Transverse colon (tissue), 4 donors: ENCODE measurements at regions not wholly inside any gene's neighbourhood (a gene's known extent, or its start where the extent isn't known, plus 50 kb on each side); places are given as distances from the start of the nearest gene placed in this dataset.

Source experiments
- DNase-seq: peaks from one replicate; pipeline ENCODE4 v3.0.0-alpha.2; 2019
- H3K27ac ChIP-seq, 4 donors: fragments of 200-600 bp; sonication (generic); 2 replicates each; pipeline ENCODE4 v1.5.1; 2016 to 2018; ENCODE audit warnings: inconsistent platforms in 4 of 4
- H3K27me3 ChIP-seq: fragments of 200-600 bp; sonication (generic); 2 replicates; pipeline ENCODE4 v1.5.1; 2017; ENCODE audit warnings: inconsistent platforms
- H3K36me3 ChIP-seq, 4 donors: fragments of 200-600 bp; sonication (generic); 2 replicates each; pipeline ENCODE4 v1.5.1; 2017 to 2019; ENCODE audit warnings: inconsistent platforms in 4 of 4
- H3K4me1 ChIP-seq, 4 donors: fragments of 200-600 bp; sonication (generic); 2 replicates each; pipeline ENCODE4 v1.5.1; 2017 to 2020; ENCODE audit warnings: inconsistent platforms in 4 of 4
- H3K4me3 ChIP-seq, 4 donors: fragments of 200-600 bp; sonication (generic); 1 replicate in 1 of 4; 2 replicates in 3 of 4; pipeline versions ENCODE4 v1.5.1 to v1.6.1; 2017 to 2019; ENCODE audit warnings: inconsistent platforms in 4 of 4
- H3K9me3 ChIP-seq, 2 donors: fragments of 200-600 bp; sonication (generic); 2 replicates each; pipeline ENCODE4 v1.5.1; 2017 to 2019; ENCODE audit warnings: inconsistent platforms in 2 of 2
- CTCF ChIP-seq, 5 experiments: fragments of 200-600 bp in 3 of 5; fragments of 450-650 bp in 2 of 5; sonication (generic) in 3 of 5; IDR thresholded peaks; 1 replicate in 2 of 5; 2 replicates in 3 of 5; pipeline ENCODE4 v1.5.1; 2016 to 2017; ENCODE audit warnings: antibody characterized with exemption in 5 of 5, inconsistent platforms in 3 of 5, mild to moderate bottlenecking in 2 of 5, moderate library complexity in 1 of 5
- EP300 ChIP-seq: sonication (generic); formaldehyde crosslinking; IDR thresholded peaks from one replicate; pipeline ENCODE4 v1.6.1; 2017; ENCODE audit warnings: antibody characterized with exemption, low read depth
- POLR2A ChIP-seq: fragments of 450-650 bp; IDR thresholded peaks from one replicate; pipeline ENCODE4 v1.6.1; 2016; ENCODE audit warnings: antibody characterized with exemption, mild to moderate bottlenecking, moderate library complexity
- POLR2AphosphoS5 ChIP-seq, 3 donors: sonication (generic); formaldehyde crosslinking; IDR thresholded peaks; one replicate each; pipeline ENCODE4 v1.6.1; 2016; ENCODE audit warnings: antibody characterized with exemption in 3 of 3
- WGBS, 2 donors: methylation state at CpG; one replicate each; pipeline ENCODE4 v1.1.5; 2018; ENCODE audit warnings: low coverage in 1 of 2; 5-methylcytosine and 5-hydroxymethylcytosine counted together
- in situ Hi-C, 4 donors: fragments of 200-750 bp; cut with MboI; loops; one replicate each; pipeline versions ENCODE4 v1.15.0 to v1.15.1; 2017; ENCODE audit warnings: low sequenced_read_pairs in 3 of 4, low pct_ligation_motif_present in 1 of 4, low pct_unique_long_range_greater_than_20kb in 1 of 4
- intact Hi-C: fragments of 100-400 bp; cut with DNase I; formaldehyde crosslinking; loops from one replicate; pipeline ENCODE4 v1.15.1; 2023; ENCODE audit warnings: low total_unique reads

GRCh38 chr5:9776525-9776924 lies 146.4 kb upstream of the TAS2R1 start:
- TF ChIP-seq EP300 = no peak
- no peak for TF ChIP-seq CTCF (IDR thresholded peaks at IDR 0.05)
- TF ChIP-seq POLR2A = no peak
- no peak for TF ChIP-seq POLR2AphosphoS5 (IDR thresholded peaks at IDR 0.05)
- no peaks in the 10 kb centered on the region for H3K36me3 ChIP-seq
- H3K4me3 ChIP-seq = no peak overlapping the region
- no peaks in the 10 kb centered on the region for H3K9me3 ChIP-seq
- in situ Hi-C loops = no loop called here
- DNase-seq = no peak
- no peaks in the 10 kb centered on the region for H3K4me1 ChIP-seq
- no peak overlapping the region for H3K27ac ChIP-seq
- WGBS, 2 donors = 40 to 56% methylated on average over 3 of the region's 3 CpGs
- H3K27me3 ChIP-seq = no peaks in the 10 kb centered on the region
- intact Hi-C loops = no loop called here

- no peak overlapping the region for H3K27ac ChIP-seq
- no peaks in the 10 kb centered on the region for H3K27me3 ChIP-seq
- no peak overlapping the region for H3K4me3 ChIP-seq
- H3K36me3 ChIP-seq = no peaks in the 10 kb centered on the region
- TF ChIP-seq POLR2AphosphoS5 (IDR thresholded peaks at IDR 0.05) = no peak
- TF ChIP-seq EP300 = no peak
- no peak for TF ChIP-seq CTCF (IDR thresholded peaks at IDR 0.05)
- no peak for TF ChIP-seq POLR2A
- no peak for DNase-seq
- in situ Hi-C loops (no loop called here), intact Hi-C loops (no loop called here)
- no peaks in the 10 kb centered on the region for H3K4me1 ChIP-seq
- no peaks in the 10 kb centered on the region for H3K9me3 ChIP-seq
These were observed 145.2 kb upstream of the TAS2R1 start for GRCh38 chr5:9775339-9775738.

DNA sequence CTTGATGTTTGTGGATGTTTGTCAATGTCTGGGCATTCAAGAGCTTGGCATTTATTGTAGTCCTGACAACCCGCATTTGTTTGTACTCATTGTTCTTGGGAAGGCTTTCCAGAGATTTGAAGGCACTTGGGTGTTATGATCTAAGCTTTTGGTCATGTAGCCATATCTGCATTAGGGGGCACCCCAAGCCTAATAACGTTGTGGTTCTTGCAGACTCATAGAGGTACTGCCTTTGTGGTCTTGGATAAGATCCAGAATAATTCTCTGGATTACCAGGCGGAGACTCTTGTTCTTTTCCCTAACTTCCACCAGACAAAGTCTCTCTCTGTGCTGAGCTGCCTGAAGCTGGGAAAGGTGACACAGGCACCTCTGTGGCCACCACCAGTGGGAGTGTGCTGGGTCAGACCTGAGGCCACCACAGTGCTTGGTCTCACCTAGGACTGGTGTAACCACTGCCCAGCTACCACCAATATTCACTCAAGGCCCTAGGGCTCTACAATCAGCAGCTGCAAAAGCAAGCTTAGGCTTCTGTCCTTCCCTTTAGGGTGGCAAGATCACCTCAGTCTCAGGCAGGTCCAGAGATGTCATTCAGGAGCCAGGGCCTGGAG lies 144.4 kb upstream of the TAS2R1 start:
- H3K27ac ChIP-seq = no peak overlapping the region
- no peaks in the 10 kb centered on the region for H3K9me3 ChIP-seq
- H3K4me3 ChIP-seq = no peak overlapping the region
- H3K4me1 ChIP-seq = no peaks in the 10 kb centered on the region
- intact Hi-C loops = no loop called here
- TF ChIP-seq POLR2AphosphoS5 (IDR thresholded peaks at IDR 0.05) (no peak), EP300 (no peak), CTCF (IDR thresholded peaks at IDR 0.05) (no peak), POLR2A (no peak)
- in situ Hi-C loops = no loop called here
- no peak for DNase-seq
- no peaks in the 10 kb centered on the region for H3K27me3 ChIP-seq
- no peaks in the 10 kb centered on the region for H3K36me3 ChIP-seq
- WGBS, 2 donors = 20 to 59% methylated on average over 2 to 3 of the region's 3 CpGs

DNA sequence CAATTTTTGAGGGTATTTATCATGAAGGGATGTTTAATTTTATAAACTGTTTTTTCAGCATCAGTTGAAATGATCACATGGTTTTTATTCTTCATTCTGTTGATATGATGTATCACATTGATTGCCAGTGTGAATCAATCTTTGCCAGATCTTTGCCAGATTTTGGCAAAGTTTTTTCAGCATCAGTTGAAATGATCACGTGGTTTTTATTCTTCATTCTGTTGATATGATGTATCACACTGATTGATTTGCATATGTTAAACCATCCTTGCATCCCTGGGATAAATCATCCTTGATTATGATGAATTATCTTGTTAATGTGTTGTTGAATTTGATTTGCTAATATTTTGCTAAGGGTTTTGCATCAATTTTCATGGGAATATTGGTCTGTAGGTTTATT lies 140.9 kb upstream of the TAS2R1 start:
- H3K4me3 ChIP-seq = no peak overlapping the region
- DNase-seq = no peak
- H3K27me3 ChIP-seq = no peaks in the 10 kb centered on the region
- H3K27ac ChIP-seq = no peak overlapping the region
- in situ Hi-C loops (no loop called here), intact Hi-C loops (loop anchor here (1.0 kb wide), 1 partner anchor 35 kb away; no protein-coding TSS in a partner anchor)
- H3K4me1 ChIP-seq = no peaks in the 10 kb centered on the region
- WGBS, 2 donors = 43 to 76% methylated on average over 1 of the region's 1 CpG
- no peak for TF ChIP-seq CTCF (IDR thresholded peaks at IDR 0.05)
- TF ChIP-seq POLR2A = no peak
- TF ChIP-seq POLR2AphosphoS5 (IDR thresholded peaks at IDR 0.05) = no peak
- no peak for TF ChIP-seq EP300
- H3K36me3 ChIP-seq = no peaks in the 10 kb centered on the region
- H3K9me3 ChIP-seq = no peaks in the 10 kb centered on the region
